Ectodermal cell (in vitro differentiated cells): ENCODE measurements at regions not wholly inside any gene's neighbourhood (a gene's known extent, or its start where the extent isn't known, plus 50 kb on each side); places are given as distances from the start of the nearest gene placed in this dataset.
"Not testable (repeated sequence)": the region's sequence is repeated elsewhere in the genome, so short reads cannot be mapped to it uniquely, and the experiment has no call there.

Experiments
- H3K27ac ChIP-seq: 2 replicates; pipeline ENCODE4 v1.7.0; 2013; ENCODE audit warnings: mild to moderate bottlenecking, low read depth, low read length; ENCODE audit not compliant: insufficient read depth, poor library complexity, severe bottlenecking
- H3K27me3 ChIP-seq: 2 replicates; pipeline ENCODE4 v1.7.0; 2013; ENCODE audit warnings: mild to moderate bottlenecking, low read length; ENCODE audit not compliant: insufficient read depth, control insufficient read depth, poor library complexity, severe bottlenecking
- H3K36me3 ChIP-seq: one replicate; pipeline ENCODE4 v1.7.0; 2013; ENCODE audit warnings: low read length; ENCODE audit not compliant: control insufficient read depth, insufficient read depth
- H3K4me1 ChIP-seq: one replicate; pipeline ENCODE4 v1.7.0; 2013; ENCODE audit warnings: low read length; ENCODE audit not compliant: control insufficient read depth, insufficient read depth
- H3K4me3 ChIP-seq: 2 replicates; pipeline ENCODE4 v1.7.0; 2013; ENCODE audit warnings: low read depth, low read length, control low read depth; ENCODE audit not compliant: insufficient read depth
- H3K9me3 ChIP-seq: 2 replicates; pipeline ENCODE4 v1.7.0; 2013; ENCODE audit warnings: mild to moderate bottlenecking, low read length, moderate library complexity; ENCODE audit not compliant: control insufficient read depth
- WGBS, 2 experiments: methylation state at CpG; one replicate each; pipeline ENCODE4 v1.1.7; 2013; ENCODE audit warnings: missing lambda C conversion rate in 2 of 2; 5-methylcytosine and 5-hydroxymethylcytosine counted together

- no peaks in the 10 kb centered on the region for H3K27me3 ChIP-seq
- 96 to 97% methylated on average over 7 of the region's 7 CpGs for WGBS, 2 experiments
Measured at GRCh38 chr3:6743067-6743720, 117.7 kb upstream of the GRM7 start.

GRCh38 chr3:6746443-6746842 lies 114.5 kb upstream of the GRM7 start:
- Histone ChIP-seq H3K4me3 (no peak overlapping the region), H3K4me1 (no peaks in the 10 kb centered on the region), H3K27me3 (no peaks in the 10 kb centered on the region), H3K36me3 (no peaks in the 10 kb centered on the region), H3K27ac (no peak overlapping the region), H3K9me3 (no peaks in the 10 kb centered on the region)
- 92 to 97% methylated on average over 7 to 9 of the region's 9 CpGs for WGBS, 2 experiments

More at GRCh38 chr3:6743067-6743720, 117.7 kb upstream of the GRM7 start:
- Histone ChIP-seq H3K27ac (no peak overlapping the region), H3K9me3 (no peaks in the 10 kb centered on the region), H3K4me1 (no peaks in the 10 kb centered on the region), H3K36me3 (no peaks in the 10 kb centered on the region), H3K4me3 (no peak overlapping the region)

- Histone ChIP-seq H3K9me3 (no peaks in the 10 kb centered on the region), H3K27me3 (no peaks in the 10 kb centered on the region), H3K27ac (no peak overlapping the region), H3K4me1 (no peaks in the 10 kb centered on the region), H3K36me3 (no peaks in the 10 kb centered on the region), H3K4me3 (no peak overlapping the region)
- 91 to 94% methylated on average over 4 of the region's 4 CpGs for WGBS, 2 experiments
Measured at GRCh38 chr3:6747017-6747416, 113.9 kb upstream of the GRM7 start.

- H3K4me3 ChIP-seq = no peak overlapping the region
- no peaks in the 10 kb centered on the region for H3K4me1 ChIP-seq
- no peak overlapping the region for H3K27ac ChIP-seq
- H3K36me3 ChIP-seq = no peaks in the 10 kb centered on the region
- H3K27me3 ChIP-seq = no peaks in the 10 kb centered on the region
- H3K9me3 ChIP-seq = no peaks in the 10 kb centered on the region
Measured at GRCh38 chr3:6750782-6751181, 110.1 kb upstream of the GRM7 start.

- H3K36me3 ChIP-seq = no peaks in the 10 kb centered on the region
- no peaks in the 10 kb centered on the region for H3K9me3 ChIP-seq
- 91 to 96% methylated on average over 2 of the region's 2 CpGs for WGBS, 2 experiments
- H3K27ac ChIP-seq = no peak overlapping the region
- H3K4me3 ChIP-seq = no peak overlapping the region
- H3K27me3 ChIP-seq = no peaks in the 10 kb centered on the region
- H3K4me1 ChIP-seq = no peaks in the 10 kb centered on the region
Measured at GRCh38 chr3:6753536-6753935, 107.4 kb upstream of the GRM7 start.

- H3K4me1 ChIP-seq, H3K27me3 ChIP-seq, H3K27ac ChIP-seq, H3K9me3 ChIP-seq, H3K4me3 ChIP-seq, H3K36me3 ChIP-seq: not testable (repeated sequence)
- WGBS, 2 experiments = 66 to 79% methylated on average over 28 to 32 of the region's 32 CpGs
Measured at GRCh38 chr3:6769532-6770396, 91.2 kb upstream of the GRM7 start.

- H3K36me3 ChIP-seq = no peaks in the 10 kb centered on the region
- peaks cover 6% of the 10 kb centered on the region for H3K4me1 ChIP-seq
- no peak overlapping the region for H3K4me3 ChIP-seq
- H3K27me3 ChIP-seq = no peaks in the 10 kb centered on the region
- no peaks in the 10 kb centered on the region for H3K9me3 ChIP-seq
- no peak overlapping the region for H3K27ac ChIP-seq
Measured at GRCh38 chr3:6770397-6770690, 90.6 kb upstream of the GRM7 start.

- H3K27ac ChIP-seq = no peak overlapping the region
- no peaks in the 10 kb centered on the region for H3K36me3 ChIP-seq
- H3K9me3 ChIP-seq = no peaks in the 10 kb centered on the region
- H3K27me3 ChIP-seq = no peaks in the 10 kb centered on the region
- peaks cover 6% of the 10 kb centered on the region for H3K4me1 ChIP-seq
- no peak overlapping the region for H3K4me3 ChIP-seq
- WGBS, 2 experiments = 67 to 79% methylated on average over 4 to 5 of the region's 5 CpGs
Measured at GRCh38 chr3:6771171-6771570, 89.7 kb upstream of the GRM7 start.

GRCh38 chr3:6779140-6779539 lies 81.8 kb upstream of the GRM7 start:
- Histone ChIP-seq H3K4me1 (no peaks in the 10 kb centered on the region), H3K9me3 (no peaks in the 10 kb centered on the region), H3K36me3 (no peaks in the 10 kb centered on the region), H3K27ac (no peak overlapping the region), H3K27me3 (no peaks in the 10 kb centered on the region), H3K4me3 (no peak overlapping the region)
- 90 to 95% methylated on average over 6 of the region's 6 CpGs for WGBS, 2 experiments

GRCh38 chr3:6781092-6781491 lies 79.8 kb upstream of the GRM7 start:
- WGBS, 2 experiments = 63% methylated on average over 2 to 3 of the region's 3 CpGs
- H3K4me3 ChIP-seq = no peak overlapping the region
- no peaks in the 10 kb centered on the region for H3K27me3 ChIP-seq
- no peaks in the 10 kb centered on the region for H3K9me3 ChIP-seq
- H3K4me1 ChIP-seq = no peaks in the 10 kb centered on the region
- no peak overlapping the region for H3K27ac ChIP-seq
- no peaks in the 10 kb centered on the region for H3K36me3 ChIP-seq
